Stimulated activated CD4-positive, alpha-beta T cell treated with anti-CD3 and anti-CD28 coated beads, Interleukin-1b, Interleukin-23, amount 100 ng/mL, for 1 hour (primary cell): ENCODE measurements at regions not wholly inside any gene's neighbourhood (a gene's known extent, or its start where the extent isn't known, plus 50 kb on each side); places are given as distances from the start of the nearest gene placed in this dataset.
"Not testable (repeated sequence)": the region's sequence is repeated elsewhere in the genome, so short reads cannot be mapped to it uniquely, and the experiment has no call there.

Experiments
- DNase-seq, 2 donors: peaks; one replicate each; pipeline ENCODE4 v3.0.0-alpha.2; 2020; ENCODE audit warnings: low read depth in 2 of 2

- not testable (repeated sequence) for DNase-seq
These were observed 293.4 kb upstream of the TMEFF2 start for GRCh38 chr2:192488158-192488557.

GRCh38 chr2:192487636-192488035, 292.9 kb upstream of the TMEFF2 start:
- no peak for DNase-seq

- no peak for DNase-seq
These were observed 290.2 kb upstream of the TMEFF2 start for GRCh38 chr2:192484903-192485302.

GRCh38 chr2:192480984-192481383, 286.3 kb upstream of the TMEFF2 start:
- DNase-seq = no peak

GRCh38 chr2:192473331-192473730, 278.6 kb upstream of the TMEFF2 start:
- no peak for DNase-seq

- no peak for DNase-seq
These were observed 277.2 kb upstream of the TMEFF2 start for GRCh38 chr2:192471982-192472381.

- DNase-seq = no peak
These were observed 274.9 kb upstream of the TMEFF2 start for GRCh38 chr2:192469612-192470011.

- no peak for DNase-seq
These were observed 273.4 kb upstream of the TMEFF2 start for GRCh38 chr2:192467953-192468660.

GRCh38 chr2:192465141-192465540, 270.4 kb upstream of the TMEFF2 start:
- no peak for DNase-seq

- no peak for DNase-seq
These were observed 264.7 kb upstream of the TMEFF2 start for GRCh38 chr2:192459422-192459821.

GRCh38 chr2:192448881-192449280, 254.1 kb upstream of the TMEFF2 start:
- no peak for DNase-seq

GRCh38 chr2:192444286-192444838, 249.6 kb upstream of the TMEFF2 start:
- DNase-seq = no peak

- DNase-seq = no peak
These were observed 249.1 kb upstream of the TMEFF2 start for GRCh38 chr2:192443831-192444230.

GRCh38 chr2:192438239-192438638, 243.5 kb upstream of the TMEFF2 start:
- no peak for DNase-seq

GRCh38 chr2:192437653-192438052, 242.9 kb upstream of the TMEFF2 start:
- DNase-seq = no peak

- no peak for DNase-seq
These were observed 229.5 kb upstream of the TMEFF2 start for GRCh38 chr2:192424243-192424642.

- DNase-seq = no peak
These were observed 225.1 kb upstream of the TMEFF2 start for GRCh38 chr2:192419786-192420185.

GRCh38 chr2:192416060-192416459, 221.3 kb upstream of the TMEFF2 start:
- no peak for DNase-seq

- DNase-seq = no peak
These were observed 220.1 kb upstream of the TMEFF2 start for GRCh38 chr2:192414794-192415193.

- no peak for DNase-seq
These were observed 219.3 kb upstream of the TMEFF2 start for GRCh38 chr2:192413812-192414681.

- DNase-seq = not testable (repeated sequence)
These were observed 218.1 kb upstream of the TMEFF2 start for GRCh38 chr2:192412866-192413265.

- no peak for DNase-seq
These were observed 217.7 kb upstream of the TMEFF2 start for GRCh38 chr2:192412394-192412793.

GRCh38 chr2:192411755-192412154, 217.0 kb upstream of the TMEFF2 start:
- DNase-seq = no peak
